SU-DHL-6 (cell line): ENCODE measurements at regions not wholly inside any gene's neighbourhood (a gene's known extent, or its start where the extent isn't known, plus 50 kb on each side); places are given as distances from the start of the nearest gene placed in this dataset.
"Not testable (repeated sequence)": the region's sequence is repeated elsewhere in the genome, so short reads cannot be mapped to it uniquely, and the experiment has no call there.

Experiments
- H2AFZ ChIP-seq: fragments of 200-600 bp; sonication (generic); 2 replicates; pipeline ENCODE4 v1.6.1; 2014; ENCODE audit warnings: low read depth, mild to moderate bottlenecking, moderate library complexity, mixed read lengths, antibody characterized with exemption, low read length; ENCODE audit not compliant: severe bottlenecking
- H3F3A ChIP-seq: fragments of 200-600 bp; shearing (Covaris generic); 2 replicates; pipeline ENCODE4 v1.6.0; 2016; ENCODE audit warnings: antibody characterized with exemption, mild to moderate bottlenecking; ENCODE audit not compliant: insufficient read depth
- H3K27ac ChIP-seq: fragments of 200-600 bp; sonication (generic); 2 replicates; pipeline ENCODE4 v1.5.1; 2016; ENCODE audit warnings: low read depth, mild to moderate bottlenecking, low read length, moderate library complexity, mixed read lengths
- H3K27me3 ChIP-seq: fragments of 200-600 bp; sonication (generic), shearing (Covaris generic); 2 replicates; pipeline ENCODE4 v1.6.0; 2014; ENCODE audit warnings: mild to moderate bottlenecking, low read length
- H3K36me3 ChIP-seq: fragments of 200-600 bp; sonication (generic); 2 replicates; pipeline ENCODE4 v1.6.1; 2014; ENCODE audit warnings: mild to moderate bottlenecking, low read length, mixed read lengths
- H3K4me2 ChIP-seq: fragments of 300-600, 200-600 bp; shearing (Covaris generic), sonication (generic); 2 replicates; pipeline ENCODE4 v1.6.0; 2014; ENCODE audit warnings: low read length, low read depth, mild to moderate bottlenecking; ENCODE audit not compliant: poor library complexity, severe bottlenecking
- H3K4me3 ChIP-seq: fragments of 200-600 bp; sonication (generic); 2 replicates; pipeline ENCODE4 v1.5.1; 2014; ENCODE audit warnings: antibody characterized with exemption, low read length, mild to moderate bottlenecking, mixed read lengths; ENCODE audit not compliant: insufficient read depth, poor library complexity, severe bottlenecking
- H3K79me2 ChIP-seq: fragments of 200-600 bp; sonication (generic); 2 replicates; pipeline ENCODE4 v1.6.1; 2014; ENCODE audit warnings: mild to moderate bottlenecking, low read length, moderate library complexity; ENCODE audit not compliant: insufficient read depth
- H3K9ac ChIP-seq: fragments of 200-600 bp; sonication (generic); 2 replicates; pipeline ENCODE4 v1.7.0; 2014; ENCODE audit warnings: mild to moderate bottlenecking, low read length
- H3K9me2 ChIP-seq: fragments of 200-600 bp; sonication (generic); replicated peaks from 2 replicates; pipeline ENCODE4 v1.6.1; 2014; ENCODE audit warnings: low read length; ENCODE audit not compliant: insufficient read depth
- H3K9me3 ChIP-seq: fragments of 200-600 bp; sonication (generic); 2 replicates; pipeline ENCODE4 v1.6.1; 2014; ENCODE audit warnings: low read length, mixed read lengths; ENCODE audit not compliant: insufficient read depth
- H4K20me1 ChIP-seq: fragments of 200-600 bp; sonication (generic); 2 replicates; pipeline ENCODE4 v1.6.1; 2014; ENCODE audit warnings: low read depth, mild to moderate bottlenecking, antibody characterized with exemption, low read length, moderate library complexity, mixed read lengths
- CTCF ChIP-seq: fragments of 200-600 bp; sonication (generic); IDR thresholded peaks from one replicate; pipeline ENCODE4 v1.5.1; 2017; ENCODE audit warnings: antibody characterized with exemption, mild to moderate bottlenecking, low read length, moderate library complexity; ENCODE audit not compliant: insufficient read depth, poor library complexity, severe bottlenecking
- EZH2phosphoT487 ChIP-seq: fragments of 200-600 bp; sonication (generic), shearing (Covaris generic); conservative IDR thresholded peaks from 2 replicates; pipeline ENCODE4 v1.6.1; 2018; ENCODE audit warnings: mild to moderate bottlenecking, antibody characterized with exemption, low read length, moderate library complexity, mixed read lengths

DNA sequence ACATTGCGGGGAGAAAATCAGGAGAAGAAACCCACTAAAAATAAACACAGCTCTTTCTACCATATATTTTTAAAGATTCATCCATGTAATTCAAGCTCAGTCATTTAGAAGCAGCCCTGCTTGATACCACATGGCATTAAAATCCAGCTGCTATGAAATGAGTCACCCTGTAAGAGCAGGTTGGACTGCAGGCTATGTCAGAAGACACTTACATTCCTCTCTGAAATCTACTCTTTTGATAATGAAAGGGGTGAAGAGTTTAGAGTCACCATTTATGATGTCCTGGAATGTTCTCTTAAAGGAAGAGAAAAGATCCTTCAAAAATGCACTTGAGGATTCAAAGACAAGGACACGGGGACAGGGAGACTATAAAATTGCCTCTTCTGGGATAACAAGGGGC is 100.6 kb upstream of the APCDD1 start:
- Histone ChIP-seq H3K9me2 (no peaks in the 10 kb centered on the region), H3K9ac (no peak overlapping the region), H3K79me2 (no peaks in the 10 kb centered on the region), H3K27me3 (no peaks in the 10 kb centered on the region), H4K20me1 (no peaks in the 10 kb centered on the region), H2AFZ (no peak overlapping the region), H3K36me3 (no peaks in the 10 kb centered on the region), H3K9me3 (no peaks in the 10 kb centered on the region), H3K4me2 (no peak overlapping the region), H3K27ac (no peak overlapping the region), H3F3A (no peaks in the 10 kb centered on the region), H3K4me3 (no peak overlapping the region)
- TF ChIP-seq EZH2phosphoT487 (no peak), CTCF (no peak)

- TF ChIP-seq CTCF (no peak), EZH2phosphoT487 (no peak)
- Histone ChIP-seq H2AFZ (no peak overlapping the region), H3K36me3 (no peaks in the 10 kb centered on the region), H3K27me3 (no peaks in the 10 kb centered on the region), H3K4me3 (no peak overlapping the region), H3K9me2 (no peaks in the 10 kb centered on the region), H4K20me1 (no peaks in the 10 kb centered on the region), H3K9me3 (no peaks in the 10 kb centered on the region), H3K9ac (no peak overlapping the region), H3K79me2 (no peaks in the 10 kb centered on the region), H3K27ac (no peak overlapping the region), H3F3A (no peaks in the 10 kb centered on the region), H3K4me2 (no peak overlapping the region)
These were observed 100.1 kb upstream of the APCDD1 start for GRCh38 chr18:10354241-10354811.

GRCh38 chr18:10354890-10355289 is 99.5 kb upstream of the APCDD1 start:
- Histone ChIP-seq H3K36me3 (no peaks in the 10 kb centered on the region), H3K4me3 (no peak overlapping the region), H3K79me2 (no peaks in the 10 kb centered on the region), H3F3A (no peaks in the 10 kb centered on the region), H3K4me2 (no peak overlapping the region), H3K27ac (no peak overlapping the region), H4K20me1 (no peaks in the 10 kb centered on the region), H3K9ac (no peak overlapping the region), H2AFZ (no peak overlapping the region), H3K9me2 (no peaks in the 10 kb centered on the region), H3K9me3 (no peaks in the 10 kb centered on the region), H3K27me3 (no peaks in the 10 kb centered on the region)
- no peak for TF ChIP-seq EZH2phosphoT487

DNA sequence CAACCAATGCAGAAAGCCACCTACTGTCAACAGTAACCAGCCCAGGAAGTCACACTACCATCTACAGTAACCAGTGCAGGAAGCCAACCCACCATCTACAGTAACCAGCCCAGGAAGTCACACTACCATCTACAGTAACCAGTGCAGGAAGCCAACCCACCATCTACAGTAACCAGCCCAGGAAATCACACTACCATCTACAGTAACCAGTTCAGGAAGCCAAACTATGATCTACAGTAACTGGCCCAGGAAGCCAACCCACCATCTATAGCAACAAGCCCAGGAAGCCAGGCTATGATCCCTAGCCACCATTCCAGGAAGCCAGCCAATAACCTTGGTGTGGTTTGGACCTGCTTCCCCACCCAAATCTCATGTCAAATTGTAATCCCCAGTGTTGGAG is 97.4 kb upstream of the APCDD1 start:
- H3K9me2 ChIP-seq, H3K9me3 ChIP-seq, H4K20me1 ChIP-seq: not testable (repeated sequence)

More for the DNA sequence above, 97.4 kb upstream of the APCDD1 start:
- H3K4me2 ChIP-seq, H3K4me3 ChIP-seq, H3F3A ChIP-seq, H2AFZ ChIP-seq, H3K27me3 ChIP-seq, H3K79me2 ChIP-seq, H3K36me3 ChIP-seq, H3K27ac ChIP-seq, H3K9ac ChIP-seq: not testable (repeated sequence)
